PC-9 (cell line): ENCODE measurements at regions not wholly inside any gene's neighbourhood (a gene's known extent, or its start where the extent isn't known, plus 50 kb on each side); places are given as distances from the start of the nearest gene placed in this dataset.

ENCODE experiments used
- BruUV-seq: library from RNA; stranded (reverse); fragments of 400-500 nt; replicated peaks from 2 replicates; lab custom pipeline; 2021; lab: Mats Ljungman, UMichigan
- CTCF ChIA-PET: fragments of 300-600 bp; sonication (Branson Sonifier 250); formaldehyde crosslinking; loops from one replicate; lab custom pipeline; 2022; ENCODE audit warnings: antibody characterized with exemption; lab: Charles Lee
- POLR2A ChIA-PET: fragments of 300-600 bp; sonication (Branson Sonifier 250); formaldehyde crosslinking; loops from one replicate; lab custom pipeline; 2022; ENCODE audit warnings: antibody characterized with exemption; ENCODE audit not compliant: unreplicated experiment; lab: Charles Lee
- DNase-seq, 2 experiments: peaks; one replicate each; pipeline versions ENCODE4 v3.0.0 to v3.0.0-alpha.2; 2015 to 2022; ENCODE audit warnings: mixed read lengths in 1 of 2
- H2AFZ ChIP-seq: fragments of 200-600 bp; sonication (generic); 2 replicates; pipeline ENCODE4 v1.8.1; 2017; ENCODE audit warnings: antibody characterized with exemption
- H3F3A ChIP-seq: fragments of 200-600 bp; sonication (generic); 2 replicates; pipeline ENCODE4 v1.8.1; 2017; ENCODE audit warnings: antibody characterized with exemption, mild to moderate bottlenecking, low read depth; ENCODE audit not compliant: insufficient read depth
- H3K27ac ChIP-seq: fragments of 200-600 bp; sonication (generic); 2 replicates; pipeline ENCODE4 v1.6.1; 2016; ENCODE audit warnings: mixed run types
- H3K27me3 ChIP-seq: fragments of 200-600 bp; sonication (generic); 2 replicates; pipeline ENCODE4 v1.6.1; 2016; ENCODE audit warnings: low read depth, mixed run types; ENCODE audit not compliant: insufficient read depth
- H3K36me3 ChIP-seq: fragments of 200-600 bp; sonication (generic); 2 replicates; pipeline ENCODE4 v1.6.1; 2016; ENCODE audit warnings: low read depth, mixed run types
- H3K4me1 ChIP-seq: fragments of 200-600 bp; sonication (generic); replicated peaks from 2 replicates; pipeline ENCODE4 v1.6.1; 2016; ENCODE audit warnings: mixed run types; ENCODE audit not compliant: insufficient read depth
- H3K4me2 ChIP-seq: fragments of 200-600 bp; sonication (generic); 2 replicates; pipeline ENCODE4 v1.6.1; 2017; ENCODE audit warnings: mixed run types
- H3K4me3 ChIP-seq: fragments of 200-600 bp; sonication (generic); 2 replicates; pipeline ENCODE4 v1.6.1; 2016; ENCODE audit warnings: mixed run types
- H3K79me2 ChIP-seq: fragments of 200-600 bp; sonication (generic); 2 replicates; pipeline ENCODE4 v1.6.1; 2017; ENCODE audit warnings: low read depth, mixed run types
- H3K9me2 ChIP-seq: fragments of 200-600 bp; sonication (generic); 2 replicates; pipeline ENCODE4 v1.8.1; 2017; ENCODE audit warnings: mild to moderate bottlenecking; ENCODE audit not compliant: insufficient read depth
- H3K9me3 ChIP-seq: fragments of 200-600 bp; sonication (generic); 2 replicates; pipeline ENCODE4 v1.8.1; 2016; ENCODE audit warnings: low read depth; ENCODE audit not compliant: insufficient read depth
- H4K20me1 ChIP-seq: fragments of 200-600 bp; sonication (generic); 2 replicates; pipeline ENCODE4 v1.8.1; 2017; ENCODE audit not compliant: insufficient read depth
- EZH2 ChIP-seq: fragments of 200-600 bp; sonication (generic); IDR thresholded peaks from 2 replicates; pipeline ENCODE4 v1.8.0; 2017; ENCODE audit warnings: antibody characterized with exemption, low read depth
- intact Hi-C: fragments of 100-400 bp; cut with micrococcal nuclease; formaldehyde crosslinking; loops from one replicate; pipeline ENCODE4 v1.10.0; 2022; ENCODE audit not compliant: unreplicated experiment
- TF ChIP-seq, protein P1 (sequence below): fragments of 200-600 bp; sonication (generic); conservative IDR thresholded peaks from 2 replicates; pipeline ENCODE4 v1.6.1; 2017; ENCODE audit warnings: mixed run types, antibody characterized with exemption, mild to moderate bottlenecking, moderate library complexity

DNA sequence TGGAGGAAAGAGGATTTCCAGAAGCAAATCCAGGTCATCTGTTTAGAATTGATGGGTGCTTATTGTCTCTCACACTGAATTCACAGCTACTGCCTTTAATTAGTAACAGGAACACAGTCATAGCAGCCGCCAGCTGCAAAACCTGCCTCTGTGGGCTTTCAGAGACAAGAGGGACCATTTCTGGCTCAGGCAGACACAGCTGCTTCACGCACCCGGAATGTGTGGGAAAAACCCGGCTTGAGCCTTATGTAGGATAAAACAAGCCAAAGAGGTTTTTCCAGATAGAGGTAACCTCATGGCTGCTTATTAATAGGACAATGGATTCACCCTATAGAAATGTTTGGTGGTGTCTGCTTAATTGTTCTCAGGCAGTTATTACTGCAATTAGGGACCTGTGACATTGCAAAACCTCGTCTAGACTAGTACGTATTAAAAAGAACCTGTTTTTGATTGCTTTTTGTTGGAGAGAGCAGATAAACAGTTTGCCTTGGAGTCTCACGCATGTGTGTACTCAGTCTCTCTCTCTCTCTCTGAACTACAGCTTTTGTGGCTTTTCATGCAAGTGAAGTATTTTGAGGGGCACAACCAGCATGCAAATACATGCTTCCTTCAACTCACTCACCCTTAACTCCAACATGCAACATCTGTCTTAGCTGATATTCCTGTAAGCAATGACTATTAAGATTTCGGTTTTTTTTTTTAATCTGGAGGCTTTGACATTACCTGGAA lies 302.7 kb downstream of the PLK2 start:
- no peaks in the 10 kb centered on the region for H4K20me1 ChIP-seq
- no peak overlapping the region for H3K27ac ChIP-seq
- H3K9me3 ChIP-seq, result 0 out of 2 replicates have a peak, but pooled peaks cover 4% of the 10 kb centered on the region
- H3K4me2 ChIP-seq, result no peak overlapping the region
- BruUV-seq, result no TSS peak
- TF ChIP-seq, protein P1, sequence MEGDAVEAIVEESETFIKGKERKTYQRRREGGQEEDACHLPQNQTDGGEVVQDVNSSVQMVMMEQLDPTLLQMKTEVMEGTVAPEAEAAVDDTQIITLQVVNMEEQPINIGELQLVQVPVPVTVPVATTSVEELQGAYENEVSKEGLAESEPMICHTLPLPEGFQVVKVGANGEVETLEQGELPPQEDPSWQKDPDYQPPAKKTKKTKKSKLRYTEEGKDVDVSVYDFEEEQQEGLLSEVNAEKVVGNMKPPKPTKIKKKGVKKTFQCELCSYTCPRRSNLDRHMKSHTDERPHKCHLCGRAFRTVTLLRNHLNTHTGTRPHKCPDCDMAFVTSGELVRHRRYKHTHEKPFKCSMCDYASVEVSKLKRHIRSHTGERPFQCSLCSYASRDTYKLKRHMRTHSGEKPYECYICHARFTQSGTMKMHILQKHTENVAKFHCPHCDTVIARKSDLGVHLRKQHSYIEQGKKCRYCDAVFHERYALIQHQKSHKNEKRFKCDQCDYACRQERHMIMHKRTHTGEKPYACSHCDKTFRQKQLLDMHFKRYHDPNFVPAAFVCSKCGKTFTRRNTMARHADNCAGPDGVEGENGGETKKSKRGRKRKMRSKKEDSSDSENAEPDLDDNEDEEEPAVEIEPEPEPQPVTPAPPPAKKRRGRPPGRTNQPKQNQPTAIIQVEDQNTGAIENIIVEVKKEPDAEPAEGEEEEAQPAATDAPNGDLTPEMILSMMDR, result no peak
- TF ChIP-seq EZH2, result no peak
- no peaks in the 10 kb centered on the region for H3K27me3 ChIP-seq
- no peaks in the 10 kb centered on the region for H3F3A ChIP-seq
- POLR2A ChIA-PET, result interaction anchor here (0.6 kb wide), 1 partner anchor 1926 kb away, joined by 5 read pairs; no protein-coding TSS in a partner anchor
- H2AFZ ChIP-seq, result no peak overlapping the region
- H3K4me1 ChIP-seq, result no peaks in the 10 kb centered on the region
- no peaks in the 10 kb centered on the region for H3K79me2 ChIP-seq
- H3K4me3 ChIP-seq, result no peak overlapping the region
- CTCF ChIA-PET, result no interaction called here
- DNase-seq, result no peak
- no peaks in the 10 kb centered on the region for H3K36me3 ChIP-seq
- H3K9me2 ChIP-seq, result no peaks in the 10 kb centered on the region
- intact Hi-C loops, result loop anchor here (1.0 kb wide), 1 partner anchor 160 kb away; no protein-coding TSS in a partner anchor

DNA sequence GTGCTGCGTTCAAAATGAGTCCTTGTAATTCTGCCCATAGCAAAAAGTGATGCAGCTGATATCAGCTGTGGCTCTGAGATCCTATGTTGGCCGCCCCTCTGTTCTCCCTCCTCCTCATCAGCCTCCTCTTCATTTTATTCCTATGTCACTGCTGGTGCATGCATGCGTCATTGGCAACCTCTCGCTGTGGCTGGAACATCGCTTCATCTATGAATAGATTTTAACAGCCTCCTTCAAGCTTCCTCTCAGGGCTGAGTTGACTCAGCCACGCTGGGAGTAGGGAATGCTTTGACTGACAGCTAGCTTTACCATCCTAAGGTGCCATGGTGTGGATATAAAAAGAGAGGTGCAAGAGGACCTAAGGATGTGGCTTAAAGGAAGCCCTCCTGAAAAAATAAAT lies 303.5 kb downstream of the PLK2 start:
- no peak for TF ChIP-seq EZH2
- TF ChIP-seq, protein P1, result no peak
- POLR2A ChIA-PET, result no interaction called here
- Histone ChIP-seq H2AFZ (no peak overlapping the region), H3K9me2 (no peaks in the 10 kb centered on the region), H3K27me3 (no peaks in the 10 kb centered on the region), H3K4me3 (no peak overlapping the region), H3K4me1 (no peaks in the 10 kb centered on the region), H3F3A (no peaks in the 10 kb centered on the region), H3K4me2 (no peak overlapping the region), H4K20me1 (no peaks in the 10 kb centered on the region), H3K9me3 (0 out of 2 replicates have a peak, but pooled peaks cover 4% of the 10 kb centered on the region), H3K36me3 (no peaks in the 10 kb centered on the region), H3K79me2 (no peaks in the 10 kb centered on the region), H3K27ac (no peak overlapping the region)
- BruUV-seq, result no TSS peak
- CTCF ChIA-PET, result no interaction called here
- intact Hi-C loops, result loop anchor here (1.0 kb wide), 1 partner anchor 161 kb away; no protein-coding TSS in a partner anchor
- DNase-seq, result no peak

DNA sequence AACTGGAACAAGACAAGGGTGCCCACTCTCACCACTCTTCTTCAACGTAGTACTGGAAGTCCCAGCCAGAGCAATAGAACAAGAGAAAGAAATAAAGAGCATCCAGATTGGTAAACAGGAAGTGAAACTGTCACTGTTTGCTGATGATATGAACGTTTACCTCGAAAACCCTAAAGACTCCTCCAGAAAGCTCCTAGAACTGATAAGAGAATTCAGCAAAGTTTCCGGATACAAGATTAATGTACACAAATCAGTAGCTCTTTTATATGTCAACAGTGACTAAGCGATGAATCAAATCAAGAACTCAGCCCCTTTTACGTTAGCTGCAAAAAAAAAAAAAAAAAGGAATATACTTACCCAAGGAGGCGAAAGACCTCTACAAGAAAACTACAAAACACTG lies 306.6 kb downstream of the PLK2 start:
- H3K27me3 ChIP-seq, result no peaks in the 10 kb centered on the region
- BruUV-seq, result no TSS peak
- H3K9me2 ChIP-seq, result no peaks in the 10 kb centered on the region
- CTCF ChIA-PET, result interaction anchor here (0.6 to 0.7 kb wide), 4 partner anchors 139 to 815 kb away, joined by 3 to 5 read pairs (median 4); no protein-coding TSS in a partner anchor
- no peaks in the 10 kb centered on the region for H3K79me2 ChIP-seq
- peak overlapping the region; percentile 57 for H3K27ac ChIP-seq
- no peaks in the 10 kb centered on the region; the same call in 1 of the 2 replicates for H3K4me1 ChIP-seq
- H3F3A ChIP-seq, result no peaks in the 10 kb centered on the region
- TF ChIP-seq EZH2, result no peak
- TF ChIP-seq, protein P1, result no peak
- H3K9me3 ChIP-seq, result peaks cover 8% of the 10 kb centered on the region; the same call in 1 of the 2 replicates
- no peak overlapping the region for H3K4me3 ChIP-seq
- POLR2A ChIA-PET, result interaction anchor here (0.7 kb wide), 3 partner anchors 26 to 256 kb away, joined by 3 to 4 read pairs (median 3); no protein-coding TSS in a partner anchor
- no peaks in the 10 kb centered on the region for H3K36me3 ChIP-seq
- H4K20me1 ChIP-seq, result no peaks in the 10 kb centered on the region
- peak overlapping the region; percentile 34; the same call in 1 of the 2 replicates for H3K4me2 ChIP-seq
- intact Hi-C loops, result no loop called here
- 0 out of 2 replicates have a peak overlapping the region, but pooled peaks have one; percentile 46 for H2AFZ ChIP-seq
- DNase-seq, result peak in 1 of 2 experiments; percentile 66
